BLaER1 treated with 17β-estradiol and CSF1 and Interleukin-3, amounts not matched to agents 10 nM and 100 nM (cell line): ENCODE measurements at regions not wholly inside any gene's neighbourhood (a gene's known extent, or its start where the extent isn't known, plus 50 kb on each side); places are given as distances from the start of the nearest gene placed in this dataset.
A peak's percentile ranks its signal among the peaks of the same experiment; 100 is the strongest.
"Not testable (repeated sequence)": the region's sequence is repeated elsewhere in the genome, so short reads cannot be mapped to it uniquely, and the experiment has no call there.

Experiments used
- H3K27ac ChIP-seq, 11 experiments: shearing (Covaris generic); formaldehyde crosslinking; 2 replicates each; pipeline ENCODE4 v1.8.1; 2022
- H3K27me3 ChIP-seq, 11 experiments: shearing (Covaris generic); formaldehyde crosslinking; 2 replicates each; pipeline ENCODE4 v1.8.1; 2022
- H3K36me3 ChIP-seq, 11 experiments: shearing (Covaris generic); formaldehyde crosslinking; 2 replicates each; pipeline ENCODE4 v1.8.1; 2022
- H3K4me1 ChIP-seq, 10 experiments: shearing (Covaris generic); formaldehyde crosslinking; 2 replicates each; pipeline ENCODE4 v1.8.1; 2022
- H3K4me2 ChIP-seq, 11 experiments: shearing (Covaris generic); formaldehyde crosslinking; 2 replicates each; pipeline ENCODE4 v1.8.1; 2022
- H3K4me3 ChIP-seq, 10 experiments: shearing (Covaris generic); formaldehyde crosslinking; 2 replicates each; pipeline ENCODE4 v1.8.1; 2022
- H3K9ac ChIP-seq, 11 experiments: shearing (Covaris generic); formaldehyde crosslinking; 2 replicates each; pipeline ENCODE4 v1.8.1; 2022
- H3K9me3 ChIP-seq, 11 experiments: shearing (Covaris generic); formaldehyde crosslinking; replicated peaks in 1 of 11; 2 replicates each; pipeline ENCODE4 v1.8.1; 2022
- H4K20me1 ChIP-seq, 11 experiments: shearing (Covaris generic); formaldehyde crosslinking; 2 replicates each; pipeline ENCODE4 v1.8.1; 2022
- Cebpa-rat ChIP-seq, 11 experiments: shearing (Covaris generic); IDR thresholded peaks; 2 replicates each; pipeline ENCODE4 v1.8.1; 2022

DNA sequence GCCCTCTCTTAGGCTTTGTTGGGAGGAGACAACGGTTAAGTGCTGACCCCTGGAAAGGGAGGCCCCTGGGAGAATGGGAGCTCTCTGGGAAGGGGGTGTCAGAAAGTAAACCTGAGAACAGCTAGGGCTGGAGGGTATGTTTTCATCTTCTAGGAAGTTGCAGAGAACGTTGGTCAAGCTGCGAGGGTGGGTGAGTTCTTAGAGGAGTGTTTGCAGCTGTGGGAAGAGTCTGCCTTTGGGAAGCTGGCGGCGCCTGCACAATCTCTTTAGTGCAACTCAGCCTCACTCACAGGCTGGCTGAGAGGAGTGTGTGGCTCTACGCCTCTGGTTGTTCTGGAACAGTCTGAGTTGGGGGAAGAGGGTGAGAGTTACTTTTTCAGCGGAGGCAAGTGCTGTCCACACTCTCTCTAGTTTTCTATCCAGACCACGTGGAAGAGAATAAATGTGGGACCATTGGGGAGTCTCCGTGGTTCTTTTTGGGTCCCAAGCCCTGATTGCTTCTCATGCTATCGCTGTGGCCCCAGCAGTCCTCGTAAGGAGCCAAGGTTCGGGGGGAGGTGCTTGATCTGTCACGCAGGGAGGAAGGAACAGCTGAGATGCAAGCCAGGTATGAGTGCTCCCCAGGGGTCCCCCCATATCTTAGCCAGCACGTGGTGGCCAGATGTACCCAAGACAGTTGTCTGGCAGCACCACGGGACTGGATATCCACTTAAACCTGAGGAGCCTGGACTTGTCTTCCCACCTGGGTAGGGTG lies 237.2 kb downstream of the BUB3 start:
- Histone ChIP-seq H3K4me1 (peaks cover 25 to 45% (median 43%) of the 10 kb centered on the region in 10 experiments), H3K36me3 (peaks cover 0 to 39% (median 16%) of the 10 kb centered on the region in 11 experiments; a peak in 12 of 22 replicates), H4K20me1 (no peaks in the 10 kb centered on the region), H3K27ac (peak overlapping the region in 8 of 11 experiments; percentile 1 to 77 (median 64); a peak in 14 of 22 replicates), H3K27me3 (no peaks in the 10 kb centered on the region), H3K9me3 (peaks cover 54 to 63% (median 61%) of the 10 kb centered on the region in 11 experiments), H3K4me2 (peak overlapping the region; percentile 39 to 90 (median 76)), H3K9ac (peak overlapping the region in 7 of 11 experiments; percentile 1 to 49 (median 12); a peak in 8 of 22 replicates), H3K4me3 (no peak overlapping the region)
- no peak for TF ChIP-seq Cebpa-rat (IDR thresholded peaks at IDR 0.05)

DNA sequence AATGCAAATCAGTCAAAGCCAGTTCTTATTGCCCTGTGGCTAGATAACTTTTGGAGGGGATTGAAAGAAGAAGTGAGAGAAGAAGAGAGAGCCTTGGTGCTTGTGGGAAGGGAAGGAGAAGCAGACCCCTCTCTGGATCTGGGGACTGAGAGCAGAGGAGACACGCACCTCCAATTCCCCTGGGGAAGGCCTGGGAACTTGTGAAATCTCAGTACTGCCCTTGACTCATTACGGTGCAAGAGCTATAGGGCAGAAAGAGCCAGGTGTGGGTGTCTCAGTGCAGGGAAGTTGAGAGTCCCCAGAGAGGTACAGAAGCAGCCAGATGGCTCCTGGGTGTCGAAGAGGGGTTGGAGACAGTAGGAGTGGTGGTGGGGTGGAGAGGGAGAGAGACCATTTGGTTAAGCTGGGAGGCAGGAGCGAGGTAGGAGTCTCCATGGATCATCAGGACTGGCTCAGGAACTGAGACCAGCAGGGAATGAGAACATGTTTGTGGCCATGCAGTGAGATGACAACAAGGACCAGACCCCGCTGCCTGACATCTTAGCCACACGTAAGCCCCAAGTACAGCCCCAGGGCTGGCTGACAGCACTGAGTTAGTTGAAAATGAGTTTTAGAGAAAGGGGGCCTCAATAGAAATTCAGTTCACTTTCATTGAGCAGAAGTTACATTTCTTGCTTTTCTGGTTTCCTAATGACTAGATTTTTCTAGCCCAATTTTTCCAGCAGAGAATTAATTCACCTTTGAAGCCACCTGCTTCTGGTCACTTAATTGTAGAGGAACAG lies 238.2 kb downstream of the BUB3 start:
- Histone ChIP-seq H3K36me3 (peaks cover 0 to 35% (median 16%) of the 10 kb centered on the region in 11 experiments; a peak in 11 of 22 replicates), H3K9ac (peak overlapping the region in 7 of 11 experiments; percentile 26 to 56 (median 46); a peak in 8 of 22 replicates), H3K4me1 (peaks cover 29 to 52% (median 47%) of the 10 kb centered on the region in 10 experiments), H4K20me1 (no peaks in the 10 kb centered on the region), H3K4me2 (peak overlapping the region; percentile 39 to 90 (median 76)), H3K27me3 (no peaks in the 10 kb centered on the region), H3K4me3 (no peak overlapping the region), H3K9me3 (peaks cover 44 to 60% (median 51%) of the 10 kb centered on the region in 11 experiments), H3K27ac (peak overlapping the region in 8 of 11 experiments; percentile 19 to 77 (median 64); a peak in 15 of 22 replicates)
- TF ChIP-seq Cebpa-rat (IDR thresholded peaks at IDR 0.05): peak in 4 of 11 experiments; percentile 9 to 53 (median 34); a peak in 4 of 22 replicates

DNA sequence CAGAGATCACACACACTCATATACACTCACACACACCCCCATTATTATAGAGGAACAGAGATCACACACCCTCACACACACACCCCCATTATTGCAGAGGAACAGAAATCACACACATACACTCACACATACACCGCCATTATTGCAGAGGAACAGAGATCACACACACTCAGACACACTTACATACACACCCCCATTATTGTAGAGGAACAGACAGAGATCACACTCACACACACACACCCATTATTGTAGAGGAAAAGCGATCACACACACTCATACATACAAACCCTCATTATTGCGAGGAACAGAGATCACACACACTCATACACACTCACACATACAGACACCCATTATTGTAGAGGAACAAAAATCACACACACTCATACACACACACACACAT lies 239.0 kb downstream of the BUB3 start:
- H3K9me3 ChIP-seq: peaks cover 36 to 52% (median 44%) of the 10 kb centered on the region in 11 experiments
- H3K4me3 ChIP-seq: no peak overlapping the region
- H3K36me3 ChIP-seq: peaks cover 0 to 29% (median 14%) of the 10 kb centered on the region in 11 experiments; a peak in 10 of 22 replicates
- H3K27ac ChIP-seq: peak overlapping the region in 6 of 11 experiments; percentile 51 to 77 (median 68); a peak in 11 of 22 replicates
- no peak for TF ChIP-seq Cebpa-rat (IDR thresholded peaks at IDR 0.05)
- peaks cover 37 to 60% (median 54%) of the 10 kb centered on the region in 10 experiments for H3K4me1 ChIP-seq
- no peaks in the 10 kb centered on the region for H4K20me1 ChIP-seq
- peak overlapping the region in 9 of 11 experiments; percentile 64 to 90 (median 78); a peak in 16 of 22 replicates for H3K4me2 ChIP-seq
- no peaks in the 10 kb centered on the region for H3K27me3 ChIP-seq
- H3K9ac ChIP-seq: peak overlapping the region in 2 of 11 experiments; percentile 29 to 46; a peak in 1 of 22 replicates

DNA sequence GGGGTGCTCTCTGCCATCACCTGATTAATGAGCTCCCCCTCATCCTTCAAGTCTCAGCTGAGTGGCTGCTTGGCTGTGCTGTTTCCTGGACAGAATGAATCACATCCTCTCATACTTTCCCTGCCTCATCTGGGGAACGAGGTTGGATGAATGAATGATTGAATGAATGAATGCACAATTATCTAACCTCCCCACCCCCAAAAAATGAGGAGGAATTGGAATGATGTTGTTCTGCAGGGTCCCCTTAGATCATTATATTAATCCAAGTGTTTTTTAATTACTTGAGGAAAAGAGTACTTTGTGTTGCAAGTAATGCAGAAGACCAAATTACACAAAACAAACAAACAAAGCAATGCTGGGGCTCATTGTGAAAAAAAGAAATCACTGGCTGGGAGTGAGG lies 240.2 kb downstream of the BUB3 start:
- H3K4me1 ChIP-seq: peaks cover 49 to 72% (median 66%) of the 10 kb centered on the region in 10 experiments
- peaks cover 24 to 40% (median 31%) of the 10 kb centered on the region in 11 experiments for H3K9me3 ChIP-seq
- TF ChIP-seq Cebpa-rat (IDR thresholded peaks at IDR 0.05): no peak
- H3K36me3 ChIP-seq: peaks cover 0 to 17% (median 7%) of the 10 kb centered on the region in 11 experiments; a peak in 8 of 22 replicates
- no peak overlapping the region for H3K4me3 ChIP-seq
- H3K27ac ChIP-seq: peak overlapping the region in 1 of 11 experiments; percentile 67; a peak in 2 of 22 replicates
- H4K20me1 ChIP-seq: no peaks in the 10 kb centered on the region
- no peak overlapping the region for H3K9ac ChIP-seq
- no peaks in the 10 kb centered on the region for H3K27me3 ChIP-seq
- peak overlapping the region in 8 of 11 experiments; percentile 2 to 90 (median 28); a peak in 9 of 22 replicates for H3K4me2 ChIP-seq

DNA sequence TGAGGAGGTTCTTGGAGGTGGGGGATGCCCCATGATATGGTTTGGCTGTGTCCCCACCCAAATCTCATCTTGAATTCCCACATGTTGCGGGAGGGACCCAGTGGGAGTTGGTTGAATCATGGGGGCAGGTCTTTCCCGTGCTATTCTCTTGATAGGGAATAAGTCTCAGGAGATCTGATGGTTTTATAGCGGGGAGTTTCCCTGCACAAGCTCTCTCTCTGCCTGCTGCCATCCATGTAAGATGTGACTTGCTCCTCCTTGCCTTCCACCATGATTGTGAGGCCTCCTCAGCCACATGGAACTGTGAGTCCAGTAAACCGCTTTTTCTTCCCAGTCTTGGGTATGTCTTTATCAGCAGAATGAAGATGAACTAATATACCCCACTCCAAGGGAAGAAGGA lies 241.0 kb downstream of the BUB3 start:
- H3K4me2 ChIP-seq, H4K20me1 ChIP-seq, H3K4me3 ChIP-seq, H3K27me3 ChIP-seq, H3K27ac ChIP-seq, H3K9ac ChIP-seq: not testable (repeated sequence)
- H3K4me1 ChIP-seq: peaks cover 54 to 77% (median 72%) of the 10 kb centered on the region in 10 experiments
- H3K9me3 ChIP-seq: peaks cover 19 to 32% (median 23%) of the 10 kb centered on the region in 11 experiments
- H3K36me3 ChIP-seq: peaks cover 0 to 17% (median 6%) of the 10 kb centered on the region in 11 experiments; a peak in 8 of 22 replicates

DNA sequence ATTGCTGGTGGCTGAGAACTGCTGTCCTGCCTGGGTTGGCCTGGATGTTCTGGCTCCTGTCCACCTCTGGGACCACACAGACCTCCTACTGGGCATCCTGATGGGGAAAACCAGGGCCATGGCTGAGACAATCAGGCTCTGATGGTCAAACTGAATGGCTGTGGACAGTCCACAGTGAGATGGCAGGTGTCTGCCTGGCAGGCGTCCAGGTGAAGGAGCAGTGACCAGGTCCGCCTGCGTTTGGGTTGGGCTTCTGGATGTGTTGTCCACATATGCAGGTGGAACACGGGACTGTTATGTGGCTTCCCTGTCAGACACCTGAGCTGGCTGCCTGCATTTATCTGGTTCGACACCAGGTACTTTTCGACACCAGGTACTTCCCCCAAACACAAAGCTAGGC lies 241.7 kb downstream of the BUB3 start:
- H3K4me3 ChIP-seq: no peak overlapping the region
- H3K9me3 ChIP-seq: peaks cover 19 to 30% (median 21%) of the 10 kb centered on the region in 11 experiments
- no peaks in the 10 kb centered on the region for H3K27me3 ChIP-seq
- no peaks in the 10 kb centered on the region for H4K20me1 ChIP-seq
- H3K4me1 ChIP-seq: peaks cover 48 to 77% (median 68%) of the 10 kb centered on the region in 10 experiments
- H3K9ac ChIP-seq: no peak overlapping the region
- H3K27ac ChIP-seq: no peak overlapping the region
- peaks cover 0 to 17% (median 6%) of the 10 kb centered on the region in 11 experiments; a peak in 8 of 22 replicates for H3K36me3 ChIP-seq
- H3K4me2 ChIP-seq: no peak overlapping the region
- no peak for TF ChIP-seq Cebpa-rat (IDR thresholded peaks at IDR 0.05)

DNA sequence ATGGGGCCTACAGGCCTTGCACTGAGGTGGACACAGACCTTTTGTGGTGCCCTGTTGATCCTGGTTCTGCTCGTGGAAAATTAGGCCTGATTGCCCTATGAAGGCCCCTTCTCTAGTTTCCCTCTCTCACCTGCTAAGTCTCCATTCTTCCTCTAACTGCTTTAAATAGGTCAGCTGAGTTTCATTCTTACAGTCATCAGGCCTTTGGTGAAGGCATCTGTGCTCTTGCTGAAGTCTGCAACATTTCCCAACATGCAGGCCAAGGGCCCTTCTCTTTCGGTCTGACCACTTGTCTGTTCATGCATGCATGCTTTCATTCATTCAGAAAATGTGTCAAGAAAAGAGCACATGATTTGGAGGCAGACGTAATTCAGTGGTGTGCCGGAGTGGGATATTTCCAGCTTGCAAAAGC lies 244.0 kb downstream of the BUB3 start:
- TF ChIP-seq Cebpa-rat (IDR thresholded peaks at IDR 0.05): peak in 6 of 11 experiments; percentile 12 to 64 (median 34); a peak in 2 of 22 replicates

DNA sequence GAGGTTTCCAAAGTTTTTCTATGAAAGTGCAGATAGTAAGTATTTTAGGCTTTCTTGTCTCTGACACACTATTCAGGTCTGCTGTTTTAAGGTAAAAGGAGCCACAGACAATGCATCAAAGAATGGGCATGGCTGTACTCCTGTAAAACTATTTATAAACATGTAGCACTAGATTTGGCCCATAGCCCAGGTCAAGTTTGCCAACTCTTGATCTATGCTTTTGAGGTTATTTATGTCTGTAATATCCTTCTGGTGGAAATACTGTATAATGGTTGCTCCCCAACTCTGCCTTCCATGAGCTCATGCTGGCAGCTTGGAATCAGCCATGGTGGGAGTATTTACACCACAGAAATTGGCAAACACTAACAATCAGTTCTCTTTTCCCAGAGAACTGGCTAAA lies 244.6 kb downstream of the BUB3 start:
- Histone ChIP-seq H3K4me2 (peak overlapping the region in 9 of 11 experiments; percentile 37 to 74 (median 50); a peak in 17 of 22 replicates), H3K27ac (peak overlapping the region in 7 of 11 experiments; percentile 46 to 75 (median 53); a peak in 12 of 22 replicates), H4K20me1 (no peaks in the 10 kb centered on the region), H3K4me1 (peaks cover 47 to 77% (median 68%) of the 10 kb centered on the region in 10 experiments), H3K36me3 (peaks cover 0 to 17% (median 6%) of the 10 kb centered on the region in 11 experiments; a peak in 8 of 22 replicates), H3K9ac (peak overlapping the region in 1 of 11 experiments; percentile 2; a peak in 2 of 22 replicates), H3K4me3 (no peak overlapping the region), H3K27me3 (no peaks in the 10 kb centered on the region), H3K9me3 (peaks cover 19 to 35% (median 24%) of the 10 kb centered on the region in 11 experiments)
- no peak for TF ChIP-seq Cebpa-rat (IDR thresholded peaks at IDR 0.05)

More for the DNA sequence above, 244.0 kb downstream of the BUB3 start:
- Histone ChIP-seq H3K4me2 (peak overlapping the region; percentile 18 to 74 (median 50)), H3K27me3 (no peaks in the 10 kb centered on the region), H3K4me3 (no peak overlapping the region), H3K9ac (peak overlapping the region in 2 of 11 experiments; percentile 29 to 40; a peak in 3 of 22 replicates), H3K36me3 (peaks cover 0 to 17% (median 6%) of the 10 kb centered on the region in 11 experiments; a peak in 8 of 22 replicates), H3K9me3 (peaks cover 19 to 30% (median 21%) of the 10 kb centered on the region in 11 experiments), H4K20me1 (no peaks in the 10 kb centered on the region), H3K4me1 (peaks cover 44 to 77% (median 67%) of the 10 kb centered on the region in 10 experiments), H3K27ac (peak overlapping the region in 8 of 11 experiments; percentile 3 to 75 (median 54); a peak in 13 of 22 replicates)
